Calu3 (cell line): ENCODE measurements at regions not wholly inside any gene's neighbourhood (a gene's known extent, or its start where the extent isn't known, plus 50 kb on each side); places are given as distances from the start of the nearest gene placed in this dataset.

Source experiments
- BruUV-seq: library from RNA; stranded (reverse); fragments of 400-500 nt; replicated peaks from 2 replicates; lab custom pipeline; 2021; lab: Mats Ljungman, UMichigan
- CTCF ChIA-PET: fragments of 300-600 bp; sonication (Branson Sonifier 250); formaldehyde crosslinking; loops from one replicate; lab custom pipeline; 2022; ENCODE audit warnings: antibody characterized with exemption; lab: Charles Lee
- DNase-seq: peaks from one replicate; pipeline ENCODE4 v3.0.0; 2022
- H3K27ac Mint-ChIP-seq: one replicate; pipeline ENCODE4 v1.8.0; 2022; ENCODE audit warnings: mixed read lengths; ENCODE audit not compliant: unreplicated experiment
- H3K27me3 Mint-ChIP-seq: one replicate; pipeline ENCODE4 v1.8.0; 2022; ENCODE audit warnings: mixed read lengths; ENCODE audit not compliant: unreplicated experiment
- H3K36me3 Mint-ChIP-seq: one replicate; pipeline ENCODE4 v1.8.0; 2022; ENCODE audit warnings: mild to moderate bottlenecking, moderate library complexity, mixed read lengths; ENCODE audit not compliant: insufficient read depth, unreplicated experiment
- H3K4me1 Mint-ChIP-seq: one replicate; pipeline ENCODE4 v1.8.0; 2022; ENCODE audit warnings: mild to moderate bottlenecking, low read depth, mixed read lengths; ENCODE audit not compliant: unreplicated experiment
- H3K4me3 Mint-ChIP-seq: one replicate; pipeline ENCODE4 v1.8.0; 2022; ENCODE audit warnings: mild to moderate bottlenecking, low read depth, moderate library complexity, mixed read lengths; ENCODE audit not compliant: unreplicated experiment
- H3K9me3 Mint-ChIP-seq: one replicate; pipeline ENCODE4 v1.8.0; 2022; ENCODE audit warnings: low read depth, mixed read lengths; ENCODE audit not compliant: unreplicated experiment
- intact Hi-C: fragments of 100-400 bp; cut with micrococcal nuclease; formaldehyde crosslinking; loops from one replicate; pipeline ENCODE4 v1.10.0; 2022; ENCODE audit not compliant: unreplicated experiment
- TF ChIP-seq, protein P1 (sequence below): fragments of 200-600 bp; IDR thresholded peaks from one replicate; pipeline ENCODE4 v1.8.0; 2022; ENCODE audit warnings: antibody characterized with exemption; ENCODE audit not compliant: unreplicated experiment

DNA sequence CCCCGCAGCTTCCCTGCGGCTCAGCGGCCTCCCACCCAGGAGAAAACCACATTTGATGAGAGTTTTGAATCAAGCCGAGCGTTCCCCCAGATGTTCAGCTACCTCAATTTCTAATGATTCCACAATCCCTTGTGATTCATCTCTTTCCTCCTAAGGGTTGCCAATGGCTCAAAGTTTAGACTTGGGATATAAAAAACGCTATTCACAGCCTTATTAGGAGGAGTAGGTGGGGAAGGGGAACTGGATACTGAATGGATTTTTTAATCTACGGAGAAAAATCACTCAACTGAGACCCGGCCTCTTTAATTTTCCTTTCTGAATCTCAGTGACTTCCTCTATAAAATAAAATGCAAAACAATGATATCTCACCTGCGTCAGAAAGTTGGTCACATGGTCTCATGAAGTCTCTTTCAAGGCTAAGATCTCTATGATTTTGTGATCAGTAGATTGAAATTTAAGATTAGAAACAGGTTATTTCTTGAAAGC, 192.6 kb upstream of the TCF4 start:
- Mint-ChIP-seq H3K4me1 (no peaks in the 10 kb centered on the region), H3K4me3 (no peak overlapping the region), H3K9me3 (no peaks in the 10 kb centered on the region), H3K36me3 (no peaks in the 10 kb centered on the region), H3K27ac (no peak overlapping the region), H3K27me3 (no peaks in the 10 kb centered on the region)
- CTCF ChIA-PET: no interaction called here
- TF ChIP-seq, protein P1, sequence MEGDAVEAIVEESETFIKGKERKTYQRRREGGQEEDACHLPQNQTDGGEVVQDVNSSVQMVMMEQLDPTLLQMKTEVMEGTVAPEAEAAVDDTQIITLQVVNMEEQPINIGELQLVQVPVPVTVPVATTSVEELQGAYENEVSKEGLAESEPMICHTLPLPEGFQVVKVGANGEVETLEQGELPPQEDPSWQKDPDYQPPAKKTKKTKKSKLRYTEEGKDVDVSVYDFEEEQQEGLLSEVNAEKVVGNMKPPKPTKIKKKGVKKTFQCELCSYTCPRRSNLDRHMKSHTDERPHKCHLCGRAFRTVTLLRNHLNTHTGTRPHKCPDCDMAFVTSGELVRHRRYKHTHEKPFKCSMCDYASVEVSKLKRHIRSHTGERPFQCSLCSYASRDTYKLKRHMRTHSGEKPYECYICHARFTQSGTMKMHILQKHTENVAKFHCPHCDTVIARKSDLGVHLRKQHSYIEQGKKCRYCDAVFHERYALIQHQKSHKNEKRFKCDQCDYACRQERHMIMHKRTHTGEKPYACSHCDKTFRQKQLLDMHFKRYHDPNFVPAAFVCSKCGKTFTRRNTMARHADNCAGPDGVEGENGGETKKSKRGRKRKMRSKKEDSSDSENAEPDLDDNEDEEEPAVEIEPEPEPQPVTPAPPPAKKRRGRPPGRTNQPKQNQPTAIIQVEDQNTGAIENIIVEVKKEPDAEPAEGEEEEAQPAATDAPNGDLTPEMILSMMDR: no peak
- DNase-seq: no peak
- intact Hi-C loops: loop anchor here (1.0 to 5.0 kb wide), 2 partner anchors 365 to 438 kb away; no protein-coding TSS in a partner anchor
- BruUV-seq: no TSS peak

DNA sequence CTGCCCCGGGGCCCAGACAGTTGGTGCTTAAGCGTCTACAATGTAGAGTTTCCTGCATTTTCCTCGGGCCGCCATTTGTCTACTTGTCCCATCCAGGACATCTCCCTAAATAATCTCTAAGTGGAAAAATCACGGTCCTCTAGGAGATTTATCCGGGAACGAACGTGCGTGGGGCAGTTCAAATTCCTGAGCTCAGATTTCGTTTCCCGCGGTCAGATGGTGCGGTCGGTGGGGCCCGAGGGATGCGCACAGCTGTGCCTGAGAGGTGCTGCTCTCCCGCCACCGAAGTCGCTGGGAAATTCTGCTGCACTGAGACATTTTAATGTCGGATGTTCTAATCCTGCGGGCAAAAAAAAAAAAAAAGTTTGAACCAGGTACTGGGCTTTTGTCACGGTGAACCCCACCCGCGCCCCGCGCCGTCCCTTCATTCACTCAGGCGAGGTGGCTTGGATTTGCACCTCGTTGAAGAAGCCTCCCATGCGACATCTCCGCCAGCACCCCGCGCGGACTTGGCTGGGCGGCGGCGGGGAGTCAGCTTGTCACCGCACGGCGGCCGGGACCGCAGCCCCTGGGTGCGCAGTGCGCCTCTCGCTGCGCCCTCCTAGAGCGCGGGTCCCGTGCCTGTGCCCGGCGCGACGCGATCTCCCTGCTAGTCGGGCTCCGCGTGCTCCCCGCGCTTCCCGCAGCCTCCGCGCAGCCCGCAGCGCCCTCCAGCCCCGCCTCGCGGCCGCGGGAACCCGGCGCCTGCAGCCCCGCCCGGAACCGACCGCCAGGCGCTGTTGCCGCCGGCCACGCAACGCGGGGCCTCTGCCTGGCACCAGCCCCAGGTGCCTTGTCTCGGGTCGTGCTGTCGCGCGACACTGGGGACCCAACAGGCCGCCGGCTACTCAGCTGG, 191.9 kb upstream of the TCF4 start:
- Mint-ChIP-seq H3K9me3 (no peaks in the 10 kb centered on the region), H3K36me3 (no peaks in the 10 kb centered on the region), H3K27ac (no peak overlapping the region), H3K27me3 (no peaks in the 10 kb centered on the region), H3K4me1 (no peaks in the 10 kb centered on the region), H3K4me3 (no peak overlapping the region)
- CTCF ChIA-PET: interaction anchor here (0.7 kb wide), 1 partner anchor 321 kb away, joined by 4 read pairs; no protein-coding TSS in a partner anchor
- no TSS peak for BruUV-seq
- no peak for DNase-seq
- intact Hi-C loops: loop anchor here (5.0 kb wide), 1 partner anchor 438 kb away; no protein-coding TSS in a partner anchor
- TF ChIP-seq, protein P1: no peak

DNA sequence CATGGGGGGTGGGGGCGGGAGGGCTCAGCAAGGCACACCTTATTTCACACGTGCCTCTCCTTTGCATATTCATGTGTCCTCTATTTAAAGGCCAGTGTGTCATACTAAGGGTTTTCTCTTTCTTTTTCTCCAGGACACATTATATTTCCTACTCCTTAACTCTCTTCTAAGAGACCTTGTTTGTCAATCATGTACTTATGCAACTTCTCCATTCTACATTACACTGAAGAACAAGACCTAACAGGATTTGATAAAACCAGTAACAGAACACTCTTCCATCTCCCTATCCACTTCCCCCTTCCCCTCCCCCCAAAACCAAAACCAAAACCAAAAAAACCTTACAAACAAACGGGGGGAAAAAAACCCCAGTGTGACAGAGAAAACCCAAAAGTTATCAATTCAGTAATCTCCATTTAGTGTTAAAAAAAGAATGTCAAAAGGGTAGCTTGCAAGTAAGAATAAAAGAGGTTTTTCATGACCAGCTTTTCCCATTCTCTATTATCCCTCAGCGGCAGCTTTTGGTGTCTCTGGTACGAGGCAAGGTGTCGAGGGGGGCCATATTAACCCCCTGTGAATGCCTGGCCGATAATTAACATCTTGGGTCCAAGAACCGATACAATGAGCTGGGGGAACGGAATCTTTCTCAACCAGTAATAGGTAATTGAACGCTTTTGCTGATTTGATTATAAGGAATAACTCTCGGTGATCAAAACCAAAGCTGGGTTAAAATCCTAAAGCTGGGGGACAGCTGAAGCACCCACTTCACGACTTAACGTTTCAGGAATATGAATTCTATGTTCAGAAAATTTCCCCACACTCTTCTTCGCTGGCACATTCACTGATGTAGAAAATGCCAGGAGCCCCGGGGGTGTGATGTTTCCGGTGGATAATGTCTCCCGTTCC, 191.0 kb upstream of the TCF4 start:
- intact Hi-C loops: no loop called here
- Mint-ChIP-seq H3K4me3 (no peak overlapping the region), H3K27me3 (no peaks in the 10 kb centered on the region), H3K36me3 (no peaks in the 10 kb centered on the region), H3K4me1 (no peaks in the 10 kb centered on the region), H3K9me3 (no peaks in the 10 kb centered on the region), H3K27ac (no peak overlapping the region)
- TF ChIP-seq, protein P1: no peak
- DNase-seq: no peak
- no TSS peak for BruUV-seq
- CTCF ChIA-PET: interaction anchor here (0.6 to 0.7 kb wide), 2 partner anchors 320 to 388 kb away, joined by 3 to 4 read pairs; no protein-coding TSS in a partner anchor

DNA sequence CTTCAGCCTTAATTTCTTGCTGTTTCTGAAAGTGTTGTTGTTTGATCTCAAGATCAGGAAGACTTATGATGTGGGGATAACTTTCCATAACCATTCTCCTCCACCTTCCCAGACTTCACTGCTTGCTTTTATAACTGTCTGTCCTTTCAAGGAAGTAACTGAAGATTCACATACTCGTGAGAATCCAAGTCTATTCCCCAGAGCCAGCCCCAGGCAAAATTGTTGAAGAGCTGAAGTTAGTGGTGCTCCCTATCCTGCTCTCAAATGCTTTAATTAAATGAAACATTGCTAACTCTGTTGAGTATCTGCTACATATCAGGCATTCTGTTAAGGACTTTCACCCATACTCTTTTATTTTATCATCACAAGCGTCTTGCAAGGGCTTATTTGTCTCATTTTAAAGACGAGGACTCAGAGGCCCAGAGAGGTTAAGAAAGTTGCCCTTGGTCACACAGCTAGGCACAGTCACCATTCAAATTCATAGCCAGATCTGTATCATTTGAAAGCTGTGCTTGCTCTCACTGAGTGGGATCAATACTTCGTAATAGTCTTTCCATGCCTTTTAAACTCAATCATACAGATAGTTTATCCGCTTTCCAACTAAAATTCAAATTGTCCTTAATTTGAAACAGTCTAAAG, 189.8 kb upstream of the TCF4 start:
- no peak for DNase-seq
- Mint-ChIP-seq H3K27me3 (no peaks in the 10 kb centered on the region), H3K36me3 (no peaks in the 10 kb centered on the region), H3K4me1 (no peaks in the 10 kb centered on the region), H3K4me3 (no peak overlapping the region), H3K27ac (no peak overlapping the region), H3K9me3 (no peaks in the 10 kb centered on the region)
- BruUV-seq: no TSS peak
- intact Hi-C loops: no loop called here
- CTCF ChIA-PET: interaction anchor here (0.6 kb wide), 1 partner anchor 389 kb away, joined by 3 read pairs; no protein-coding TSS in a partner anchor
- TF ChIP-seq, protein P1: no peak
